Progenitor cell of endocrine pancreas (in vitro differentiated cells): ENCODE measurements at regions not wholly inside any gene's neighbourhood (a gene's known extent, or its start where the extent isn't known, plus 50 kb on each side); places are given as distances from the start of the nearest gene placed in this dataset.
"Not testable (repeated sequence)": the region's sequence is repeated elsewhere in the genome, so short reads cannot be mapped to it uniquely, and the experiment has no call there.

Source experiments
- DNase-seq: peaks from one replicate; pipeline ENCODE4 v3.0.0; 2021; ENCODE audit warnings: low spot score; ENCODE audit not compliant: unreplicated experiment
- H3K27ac Mint-ChIP-seq: 2 replicates; pipeline ENCODE4 v1.8.0; 2021; ENCODE audit warnings: mild to moderate bottlenecking, moderate library complexity, mixed read lengths
- H3K27me3 Mint-ChIP-seq: 2 replicates; pipeline ENCODE4 v1.8.0; 2021; ENCODE audit warnings: mixed read lengths
- H3K36me3 Mint-ChIP-seq: 2 replicates; pipeline ENCODE4 v1.8.0; 2022; ENCODE audit warnings: mixed read lengths; ENCODE audit not compliant: insufficient read depth
- H3K4me1 Mint-ChIP-seq: 2 replicates; pipeline ENCODE4 v1.8.0; 2021; ENCODE audit warnings: low read depth, mixed read lengths
- H3K4me3 Mint-ChIP-seq: 2 replicates; pipeline ENCODE4 v1.8.0; 2021; ENCODE audit warnings: low read depth, mild to moderate bottlenecking, moderate library complexity, mixed read lengths
- H3K9me3 Mint-ChIP-seq: 2 replicates; pipeline ENCODE4 v1.8.0; 2021; ENCODE audit warnings: low read depth, mixed read lengths
- CTCF ChIP-seq: fragments of 200-600 bp; sonication (generic); IDR thresholded peaks from one replicate; pipeline ENCODE4 v1.5.0; 2021; ENCODE audit warnings: antibody characterized with exemption, mild to moderate bottlenecking; ENCODE audit not compliant: unreplicated experiment

GRCh38 chr16:66020642-66021041 lies 345.8 kb upstream of the CDH5 start:
- no peak for DNase-seq
- Mint-ChIP-seq H3K9me3 (peaks cover 12% of the 10 kb centered on the region), H3K36me3 (no peaks in the 10 kb centered on the region), H3K27me3 (peaks cover under 1% of the 10 kb centered on the region), H3K4me1 (no peaks in the 10 kb centered on the region), H3K27ac (no peak overlapping the region), H3K4me3 (no peak overlapping the region)
- no peak for TF ChIP-seq CTCF

GRCh38 chr16:66020046-66020445 lies 346.4 kb upstream of the CDH5 start:
- no peak for DNase-seq
- H3K36me3 Mint-ChIP-seq, result no peaks in the 10 kb centered on the region
- H3K4me1 Mint-ChIP-seq, result no peaks in the 10 kb centered on the region
- H3K27ac Mint-ChIP-seq, result no peak overlapping the region
- H3K27me3 Mint-ChIP-seq, result no peaks in the 10 kb centered on the region
- no peak overlapping the region for H3K4me3 Mint-ChIP-seq
- no peak for TF ChIP-seq CTCF
- peaks cover 11% of the 10 kb centered on the region for H3K9me3 Mint-ChIP-seq

GRCh38 chr16:66019502-66019901 lies 347.0 kb upstream of the CDH5 start:
- H3K4me3 Mint-ChIP-seq, H3K4me1 Mint-ChIP-seq, DNase-seq, H3K27me3 Mint-ChIP-seq, H3K27ac Mint-ChIP-seq, H3K9me3 Mint-ChIP-seq, H3K36me3 Mint-ChIP-seq: not testable (repeated sequence)

GRCh38 chr16:66014221-66014620 lies 352.3 kb upstream of the CDH5 start:
- no peak for DNase-seq
- Mint-ChIP-seq H3K27ac (no peak overlapping the region), H3K4me3 (no peak overlapping the region), H3K4me1 (no peaks in the 10 kb centered on the region), H3K27me3 (peaks cover 23% of the 10 kb centered on the region), H3K9me3 (no peaks in the 10 kb centered on the region), H3K36me3 (no peaks in the 10 kb centered on the region)
- no peak for TF ChIP-seq CTCF

- Mint-ChIP-seq H3K27me3 (peaks cover 23% of the 10 kb centered on the region), H3K4me1 (no peaks in the 10 kb centered on the region), H3K36me3 (no peaks in the 10 kb centered on the region), H3K27ac (no peak overlapping the region), H3K9me3 (no peaks in the 10 kb centered on the region), H3K4me3 (no peak overlapping the region)
- no peak for TF ChIP-seq CTCF
- DNase-seq, result no peak
Measured at GRCh38 chr16:66013486-66013885, 353.0 kb upstream of the CDH5 start.

GRCh38 chr16:66008136-66008535 lies 358.4 kb upstream of the CDH5 start:
- no peaks in the 10 kb centered on the region for H3K4me1 Mint-ChIP-seq
- no peaks in the 10 kb centered on the region for H3K9me3 Mint-ChIP-seq
- H3K27ac Mint-ChIP-seq, result no peak overlapping the region
- H3K36me3 Mint-ChIP-seq, result no peaks in the 10 kb centered on the region
- DNase-seq, result no peak
- H3K27me3 Mint-ChIP-seq, result peaks cover 21% of the 10 kb centered on the region
- no peak for TF ChIP-seq CTCF
- no peak overlapping the region for H3K4me3 Mint-ChIP-seq
